ENCODE measurements at regions not wholly inside any gene's neighbourhood (a gene's known extent, or its start where the extent isn't known, plus 50 kb on each side); places are given as distances from the start of the nearest gene placed in this dataset.

DNA sequence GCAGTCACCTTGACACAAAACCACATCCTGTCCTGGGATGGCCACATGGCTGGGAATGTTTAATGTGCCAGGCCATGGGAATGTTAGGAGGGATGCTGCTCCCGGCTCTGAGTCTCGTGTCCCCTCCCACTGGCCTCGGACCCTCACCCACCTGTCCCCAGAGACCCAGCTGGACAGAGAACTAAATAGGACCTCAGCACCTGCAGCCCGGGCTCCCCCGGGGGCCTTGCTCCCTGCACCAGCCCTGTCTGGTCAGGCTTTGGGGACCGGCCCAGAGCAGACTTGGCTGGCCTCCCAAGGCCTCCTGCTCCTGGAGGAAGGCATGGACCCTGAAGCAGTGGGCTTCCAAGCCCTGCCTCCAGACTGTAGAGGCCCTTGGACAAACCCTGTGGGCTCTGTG, 100.0 kb upstream of the IQSEC1 start:
- TF ChIP-seq, protein P1, sequence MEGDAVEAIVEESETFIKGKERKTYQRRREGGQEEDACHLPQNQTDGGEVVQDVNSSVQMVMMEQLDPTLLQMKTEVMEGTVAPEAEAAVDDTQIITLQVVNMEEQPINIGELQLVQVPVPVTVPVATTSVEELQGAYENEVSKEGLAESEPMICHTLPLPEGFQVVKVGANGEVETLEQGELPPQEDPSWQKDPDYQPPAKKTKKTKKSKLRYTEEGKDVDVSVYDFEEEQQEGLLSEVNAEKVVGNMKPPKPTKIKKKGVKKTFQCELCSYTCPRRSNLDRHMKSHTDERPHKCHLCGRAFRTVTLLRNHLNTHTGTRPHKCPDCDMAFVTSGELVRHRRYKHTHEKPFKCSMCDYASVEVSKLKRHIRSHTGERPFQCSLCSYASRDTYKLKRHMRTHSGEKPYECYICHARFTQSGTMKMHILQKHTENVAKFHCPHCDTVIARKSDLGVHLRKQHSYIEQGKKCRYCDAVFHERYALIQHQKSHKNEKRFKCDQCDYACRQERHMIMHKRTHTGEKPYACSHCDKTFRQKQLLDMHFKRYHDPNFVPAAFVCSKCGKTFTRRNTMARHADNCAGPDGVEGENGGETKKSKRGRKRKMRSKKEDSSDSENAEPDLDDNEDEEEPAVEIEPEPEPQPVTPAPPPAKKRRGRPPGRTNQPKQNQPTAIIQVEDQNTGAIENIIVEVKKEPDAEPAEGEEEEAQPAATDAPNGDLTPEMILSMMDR (IDR thresholded peaks at IDR 0.05; ENCODE audit: insufficient read depth, low read length) = no peak
- no peak for DNase-seq (ENCODE audit: low read depth)

DNA sequence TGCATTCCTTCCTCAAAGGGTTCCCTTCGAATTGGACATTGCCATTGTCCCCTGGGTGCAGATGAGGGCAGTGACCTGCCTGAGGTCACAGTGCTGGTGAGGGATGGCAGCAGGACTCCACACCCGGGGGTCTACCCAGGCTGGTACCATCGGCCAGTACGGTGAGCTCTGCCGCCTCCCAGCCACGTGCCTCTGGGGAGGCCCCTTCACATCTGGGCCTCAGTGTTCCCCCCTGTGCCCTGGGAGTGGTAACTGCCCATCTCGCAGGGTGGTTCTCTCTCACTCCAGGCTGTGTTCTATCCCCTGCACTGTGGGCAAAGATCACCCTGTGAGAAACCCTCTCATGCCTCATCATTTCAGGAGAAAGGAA, 99.4 kb upstream of the IQSEC1 start:
- TF ChIP-seq, protein P1 (IDR thresholded peaks at IDR 0.05; ENCODE audit: insufficient read depth, low read length) = no peak
- no peak for DNase-seq (ENCODE audit: low read depth)
- H3K4me3 ChIP-seq (ENCODE audit: low read depth, low read length) = no peak overlapping the region

More for the DNA sequence above, 100.0 kb upstream of the IQSEC1 start:
- H3K4me3 ChIP-seq (ENCODE audit: low read depth, low read length) = no peak overlapping the region

DNA sequence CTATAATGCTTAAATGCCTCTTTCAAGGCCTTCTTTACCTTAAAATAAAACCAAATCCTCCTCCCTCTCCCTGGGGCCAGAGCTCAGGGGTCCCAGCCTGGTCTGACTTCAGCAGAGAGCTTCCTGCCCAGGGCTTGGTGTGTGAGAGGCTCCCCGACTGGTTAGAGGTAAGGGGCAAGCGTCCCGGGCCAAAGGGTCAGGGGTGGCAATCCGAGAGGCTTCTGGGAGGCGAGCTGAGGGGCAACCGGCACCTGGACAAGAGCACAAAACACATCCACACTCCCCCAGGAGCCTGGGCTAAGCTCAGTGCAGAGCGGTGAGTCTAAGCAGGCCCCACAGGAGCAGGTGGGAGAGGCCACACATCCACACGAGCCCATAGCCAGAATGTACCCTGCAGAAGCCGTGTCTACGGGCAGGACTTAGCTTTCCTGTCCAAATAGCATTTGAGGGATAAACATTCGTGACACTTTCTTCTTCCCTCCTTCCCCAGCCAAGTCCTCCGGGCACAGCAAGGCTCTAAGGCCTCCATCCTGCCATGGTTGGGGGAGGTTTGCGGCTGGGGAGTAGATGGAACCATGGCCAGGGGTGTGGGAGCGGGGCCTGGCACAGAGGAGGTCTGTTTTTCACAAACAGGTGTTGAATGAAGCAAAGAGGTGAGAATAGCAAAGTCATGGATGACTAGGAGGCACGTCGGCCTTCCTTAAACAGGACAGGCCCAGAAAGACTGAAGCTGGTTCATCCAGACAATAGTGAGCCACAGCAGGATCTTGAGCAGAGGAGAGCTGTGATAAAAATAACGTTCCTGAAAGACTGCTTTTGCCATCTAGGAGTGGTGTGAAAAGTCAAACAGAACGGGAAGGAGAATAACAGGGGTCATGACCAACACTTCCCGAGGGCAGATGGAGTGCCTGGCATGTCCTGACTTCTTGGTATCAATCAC, 98.7 kb upstream of the IQSEC1 start:
- TF ChIP-seq, protein P1 (IDR thresholded peaks at IDR 0.05; ENCODE audit: insufficient read depth, low read length) = no peak
- DNase-seq (ENCODE audit: low read depth) = no peak
- H3K4me3 ChIP-seq (ENCODE audit: low read depth, low read length) = no peak overlapping the region

DNA sequence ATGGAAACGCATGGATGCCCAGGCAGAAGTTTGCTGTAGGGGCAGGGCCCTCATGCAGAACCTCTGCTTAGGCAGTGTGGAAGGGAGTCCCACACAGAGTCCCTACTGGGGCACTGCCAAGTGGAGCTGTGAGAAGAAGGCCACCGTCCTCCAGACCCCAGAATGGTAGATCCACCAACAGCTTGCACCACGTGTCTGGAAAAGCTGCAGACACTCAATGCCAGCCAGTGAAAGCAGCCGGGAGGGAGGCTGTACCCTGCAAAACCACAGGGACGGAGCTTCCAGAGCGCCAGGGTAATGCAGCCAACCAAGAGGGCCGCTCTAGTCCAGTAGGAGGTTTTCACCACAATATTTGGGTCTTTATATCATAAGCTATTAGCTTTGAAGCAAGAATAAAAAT, 97.1 kb upstream of the IQSEC1 start:
- no peak overlapping the region for H3K4me3 ChIP-seq (ENCODE audit: low read depth, low read length)
- DNase-seq (ENCODE audit: low read depth) = no peak
- TF ChIP-seq, protein P1 (IDR thresholded peaks at IDR 0.05; ENCODE audit: insufficient read depth, low read length) = no peak

DNA sequence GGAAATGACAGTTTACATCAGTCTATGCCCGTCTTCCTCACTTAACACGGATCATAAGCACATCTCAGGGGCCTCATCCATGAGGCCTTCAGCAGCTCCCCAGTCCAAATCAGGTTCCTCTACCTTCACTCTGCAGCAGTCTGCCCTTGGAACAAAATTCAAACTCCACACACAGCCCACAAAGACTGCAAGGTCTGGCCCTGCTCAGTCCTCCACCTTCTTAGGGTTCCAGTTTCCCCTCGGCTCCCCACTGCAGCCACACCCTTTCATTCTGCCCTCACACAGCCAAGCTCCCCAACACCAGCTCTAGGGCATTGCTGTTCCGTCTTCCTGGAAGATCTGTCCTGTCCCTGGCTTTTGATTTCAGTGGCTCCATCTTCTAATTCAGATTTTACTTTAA, 95.2 kb upstream of the IQSEC1 start:
- TF ChIP-seq, protein P1 (IDR thresholded peaks at IDR 0.05; ENCODE audit: insufficient read depth, low read length) = no peak
- no peak overlapping the region for H3K4me3 ChIP-seq (ENCODE audit: low read depth, low read length)
- DNase-seq (ENCODE audit: low read depth) = no peak

DNA sequence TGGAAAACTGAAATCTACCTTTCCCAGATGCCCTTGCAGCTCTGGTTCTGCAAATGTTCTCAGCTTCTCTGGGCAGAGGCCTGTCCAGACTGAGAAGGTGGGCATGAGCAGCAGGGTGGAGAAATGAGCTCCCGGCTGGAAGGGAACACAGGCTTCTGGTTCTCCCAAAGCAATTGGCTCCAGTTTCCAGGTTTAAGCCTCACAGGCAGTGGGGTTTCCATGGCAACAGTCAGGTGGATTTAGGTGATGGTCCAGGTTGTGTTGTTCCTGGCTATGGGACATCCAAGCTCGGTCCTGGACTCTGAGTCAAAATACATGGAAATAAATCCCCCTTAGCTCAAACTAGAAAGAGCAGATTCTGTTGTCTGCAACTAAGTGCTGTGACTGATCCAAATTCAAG, 94.6 kb upstream of the IQSEC1 start:
- TF ChIP-seq, protein P1 (IDR thresholded peaks at IDR 0.05; ENCODE audit: insufficient read depth, low read length) = no peak
- DNase-seq (ENCODE audit: low read depth) = no peak
- H3K4me3 ChIP-seq (ENCODE audit: low read depth, low read length) = no peak overlapping the region

Measured in fibroblast of the aortic adventitia (primary cell).